Fibroblast of the conjunctiva (primary cell): ENCODE measurements at regions not wholly inside any gene's neighbourhood (a gene's known extent, or its start where the extent isn't known, plus 50 kb on each side); places are given as distances from the start of the nearest gene placed in this dataset.
A peak's percentile ranks its signal among the peaks of the same experiment; 100 is the strongest.

Source experiments
- DNase-seq: peaks from one replicate; pipeline ENCODE4 v3.0.0-alpha.2; 2010; ENCODE audit warnings: low read depth

- DNase-seq = no peak
These were observed 138.4 kb upstream of the ARL4C start for GRCh38 chr2:234635284-234635683.

GRCh38 chr2:234633581-234634230 is 136.8 kb upstream of the ARL4C start:
- DNase-seq = no peak

GRCh38 chr2:234632527-234633391 is 135.9 kb upstream of the ARL4C start:
- DNase-seq = peak; percentile 80

- no peak for DNase-seq
These were observed 135.0 kb upstream of the ARL4C start for GRCh38 chr2:234631646-234632514.

GRCh38 chr2:234630801-234631261 is 133.9 kb upstream of the ARL4C start:
- DNase-seq = no peak

GRCh38 chr2:234629596-234629995 is 132.7 kb upstream of the ARL4C start:
- DNase-seq = no peak

- DNase-seq = no peak
These were observed 132.1 kb upstream of the ARL4C start for GRCh38 chr2:234628953-234629352.

GRCh38 chr2:234627308-234627707 is 130.4 kb upstream of the ARL4C start:
- no peak for DNase-seq

GRCh38 chr2:234626566-234627130 is 129.8 kb upstream of the ARL4C start:
- no peak for DNase-seq

- DNase-seq = no peak
These were observed 128.9 kb upstream of the ARL4C start for GRCh38 chr2:234625626-234626250.

- DNase-seq = no peak
These were observed 126.7 kb upstream of the ARL4C start for GRCh38 chr2:234623521-234623991.

- DNase-seq = no peak
These were observed 124.2 kb upstream of the ARL4C start for GRCh38 chr2:234621120-234621519.

- no peak for DNase-seq
These were observed 123.1 kb upstream of the ARL4C start for GRCh38 chr2:234620018-234620417.

GRCh38 chr2:234615643-234616356 is 118.9 kb upstream of the ARL4C start:
- no peak for DNase-seq

- no peak for DNase-seq
These were observed 114.3 kb upstream of the ARL4C start for GRCh38 chr2:234611209-234611608.

GRCh38 chr2:234608946-234609345 is 112.1 kb upstream of the ARL4C start:
- DNase-seq = no peak

- no peak for DNase-seq
These were observed 110.8 kb upstream of the ARL4C start for GRCh38 chr2:234607691-234608090.

- DNase-seq = no peak
These were observed 110.0 kb upstream of the ARL4C start for GRCh38 chr2:234606896-234607295.

- no peak for DNase-seq
These were observed 106.7 kb upstream of the ARL4C start for GRCh38 chr2:234603619-234604018.

GRCh38 chr2:234601213-234601612 is 104.3 kb upstream of the ARL4C start:
- no peak for DNase-seq

- no peak for DNase-seq
These were observed 100.6 kb upstream of the ARL4C start for GRCh38 chr2:234597576-234597861.
